PC-9 (cell line): ENCODE measurements at regions not wholly inside any gene's neighbourhood (a gene's known extent, or its start where the extent isn't known, plus 50 kb on each side); places are given as distances from the start of the nearest gene placed in this dataset.

Experiments
- BruUV-seq: library from RNA; stranded (reverse); fragments of 400-500 nt; replicated peaks from 2 replicates; lab custom pipeline; 2021; lab: Mats Ljungman, UMichigan
- CTCF ChIA-PET: fragments of 300-600 bp; sonication (Branson Sonifier 250); formaldehyde crosslinking; loops from one replicate; lab custom pipeline; 2022; ENCODE audit warnings: antibody characterized with exemption; lab: Charles Lee
- POLR2A ChIA-PET: fragments of 300-600 bp; sonication (Branson Sonifier 250); formaldehyde crosslinking; loops from one replicate; lab custom pipeline; 2022; ENCODE audit warnings: antibody characterized with exemption; ENCODE audit not compliant: unreplicated experiment; lab: Charles Lee
- DNase-seq, 2 experiments: peaks; one replicate each; pipeline versions ENCODE4 v3.0.0 to v3.0.0-alpha.2; 2015 to 2022; ENCODE audit warnings: mixed read lengths in 1 of 2
- H2AFZ ChIP-seq: fragments of 200-600 bp; sonication (generic); 2 replicates; pipeline ENCODE4 v1.8.1; 2017; ENCODE audit warnings: antibody characterized with exemption
- H3F3A ChIP-seq: fragments of 200-600 bp; sonication (generic); 2 replicates; pipeline ENCODE4 v1.8.1; 2017; ENCODE audit warnings: antibody characterized with exemption, mild to moderate bottlenecking, low read depth; ENCODE audit not compliant: insufficient read depth
- H3K27ac ChIP-seq: fragments of 200-600 bp; sonication (generic); 2 replicates; pipeline ENCODE4 v1.6.1; 2016; ENCODE audit warnings: mixed run types
- H3K27me3 ChIP-seq: fragments of 200-600 bp; sonication (generic); 2 replicates; pipeline ENCODE4 v1.6.1; 2016; ENCODE audit warnings: low read depth, mixed run types; ENCODE audit not compliant: insufficient read depth
- H3K36me3 ChIP-seq: fragments of 200-600 bp; sonication (generic); 2 replicates; pipeline ENCODE4 v1.6.1; 2016; ENCODE audit warnings: low read depth, mixed run types
- H3K4me1 ChIP-seq: fragments of 200-600 bp; sonication (generic); replicated peaks from 2 replicates; pipeline ENCODE4 v1.6.1; 2016; ENCODE audit warnings: mixed run types; ENCODE audit not compliant: insufficient read depth
- H3K4me2 ChIP-seq: fragments of 200-600 bp; sonication (generic); 2 replicates; pipeline ENCODE4 v1.6.1; 2017; ENCODE audit warnings: mixed run types
- H3K4me3 ChIP-seq: fragments of 200-600 bp; sonication (generic); 2 replicates; pipeline ENCODE4 v1.6.1; 2016; ENCODE audit warnings: mixed run types
- H3K79me2 ChIP-seq: fragments of 200-600 bp; sonication (generic); 2 replicates; pipeline ENCODE4 v1.6.1; 2017; ENCODE audit warnings: low read depth, mixed run types
- H3K9me2 ChIP-seq: fragments of 200-600 bp; sonication (generic); 2 replicates; pipeline ENCODE4 v1.8.1; 2017; ENCODE audit warnings: mild to moderate bottlenecking; ENCODE audit not compliant: insufficient read depth
- H3K9me3 ChIP-seq: fragments of 200-600 bp; sonication (generic); 2 replicates; pipeline ENCODE4 v1.8.1; 2016; ENCODE audit warnings: low read depth; ENCODE audit not compliant: insufficient read depth
- H4K20me1 ChIP-seq: fragments of 200-600 bp; sonication (generic); 2 replicates; pipeline ENCODE4 v1.8.1; 2017; ENCODE audit not compliant: insufficient read depth
- EZH2 ChIP-seq: fragments of 200-600 bp; sonication (generic); IDR thresholded peaks from 2 replicates; pipeline ENCODE4 v1.8.0; 2017; ENCODE audit warnings: antibody characterized with exemption, low read depth
- intact Hi-C: fragments of 100-400 bp; cut with micrococcal nuclease; formaldehyde crosslinking; loops from one replicate; pipeline ENCODE4 v1.10.0; 2022; ENCODE audit not compliant: unreplicated experiment
- TF ChIP-seq, protein P1 (sequence below): fragments of 200-600 bp; sonication (generic); conservative IDR thresholded peaks from 2 replicates; pipeline ENCODE4 v1.6.1; 2017; ENCODE audit warnings: mixed run types, antibody characterized with exemption, mild to moderate bottlenecking, moderate library complexity

DNA sequence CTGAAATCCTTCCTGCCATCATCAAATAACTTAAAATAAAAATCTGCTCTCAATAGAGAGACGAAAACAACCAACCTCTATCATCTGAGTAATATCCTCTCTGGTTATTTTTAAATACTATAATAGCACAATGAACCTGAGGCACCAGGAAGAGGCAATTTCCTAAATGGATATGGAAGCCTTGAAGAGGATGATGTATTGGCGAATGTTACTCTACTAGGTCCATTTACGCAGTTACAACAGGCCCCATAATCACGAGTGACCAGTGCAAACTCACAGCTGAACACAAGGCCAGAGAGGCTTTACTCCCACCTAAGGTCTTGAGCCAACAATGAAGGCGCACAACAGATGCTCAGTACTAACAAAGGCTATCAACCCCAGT, 678.8 kb upstream of the NR3C2 start:
- ChIA-PET POLR2A (no interaction called here), CTCF (no interaction called here)
- Histone ChIP-seq H3K27ac (no peak overlapping the region), H3K4me1 (no peaks in the 10 kb centered on the region), H3K4me3 (no peak overlapping the region), H3K4me2 (no peak overlapping the region), H3K36me3 (no peaks in the 10 kb centered on the region), H2AFZ (no peak overlapping the region), H3F3A (no peaks in the 10 kb centered on the region), H4K20me1 (no peaks in the 10 kb centered on the region), H3K9me2 (no peaks in the 10 kb centered on the region), H3K9me3 (no peaks in the 10 kb centered on the region), H3K79me2 (no peaks in the 10 kb centered on the region), H3K27me3 (no peaks in the 10 kb centered on the region)
- intact Hi-C loops = no loop called here
- BruUV-seq = no TSS peak
- TF ChIP-seq, protein P1, sequence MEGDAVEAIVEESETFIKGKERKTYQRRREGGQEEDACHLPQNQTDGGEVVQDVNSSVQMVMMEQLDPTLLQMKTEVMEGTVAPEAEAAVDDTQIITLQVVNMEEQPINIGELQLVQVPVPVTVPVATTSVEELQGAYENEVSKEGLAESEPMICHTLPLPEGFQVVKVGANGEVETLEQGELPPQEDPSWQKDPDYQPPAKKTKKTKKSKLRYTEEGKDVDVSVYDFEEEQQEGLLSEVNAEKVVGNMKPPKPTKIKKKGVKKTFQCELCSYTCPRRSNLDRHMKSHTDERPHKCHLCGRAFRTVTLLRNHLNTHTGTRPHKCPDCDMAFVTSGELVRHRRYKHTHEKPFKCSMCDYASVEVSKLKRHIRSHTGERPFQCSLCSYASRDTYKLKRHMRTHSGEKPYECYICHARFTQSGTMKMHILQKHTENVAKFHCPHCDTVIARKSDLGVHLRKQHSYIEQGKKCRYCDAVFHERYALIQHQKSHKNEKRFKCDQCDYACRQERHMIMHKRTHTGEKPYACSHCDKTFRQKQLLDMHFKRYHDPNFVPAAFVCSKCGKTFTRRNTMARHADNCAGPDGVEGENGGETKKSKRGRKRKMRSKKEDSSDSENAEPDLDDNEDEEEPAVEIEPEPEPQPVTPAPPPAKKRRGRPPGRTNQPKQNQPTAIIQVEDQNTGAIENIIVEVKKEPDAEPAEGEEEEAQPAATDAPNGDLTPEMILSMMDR = no peak
- no peak for TF ChIP-seq EZH2
- no peak for DNase-seq

- H2AFZ ChIP-seq = no peak overlapping the region
- BruUV-seq = no TSS peak
- H3F3A ChIP-seq = no peaks in the 10 kb centered on the region
- intact Hi-C loops = no loop called here
- H3K4me2 ChIP-seq = no peak overlapping the region
- no peak overlapping the region for H3K4me3 ChIP-seq
- DNase-seq = no peak
- TF ChIP-seq EZH2 = no peak
- TF ChIP-seq, protein P1 = no peak
- no peaks in the 10 kb centered on the region for H3K27me3 ChIP-seq
- ChIA-PET CTCF (no interaction called here), POLR2A (interaction anchor here (0.6 kb wide), 1 partner anchor 74 kb away, joined by 3 read pairs; no protein-coding TSS in a partner anchor)
- no peaks in the 10 kb centered on the region for H3K9me2 ChIP-seq
- H4K20me1 ChIP-seq = no peaks in the 10 kb centered on the region
- no peaks in the 10 kb centered on the region for H3K36me3 ChIP-seq
- no peak overlapping the region for H3K27ac ChIP-seq
- no peaks in the 10 kb centered on the region for H3K9me3 ChIP-seq
- no peaks in the 10 kb centered on the region for H3K79me2 ChIP-seq
- no peaks in the 10 kb centered on the region for H3K4me1 ChIP-seq
These were observed 678.3 kb upstream of the NR3C2 start for GRCh38 chr4:149120331-149121022.

GRCh38 chr4:149116806-149117205, 674.6 kb upstream of the NR3C2 start:
- POLR2A ChIA-PET = no interaction called here
- intact Hi-C loops = no loop called here
- no peaks in the 10 kb centered on the region for H3K36me3 ChIP-seq
- no peaks in the 10 kb centered on the region for H4K20me1 ChIP-seq
- no peak overlapping the region for H2AFZ ChIP-seq
- H3K79me2 ChIP-seq = no peaks in the 10 kb centered on the region
- TF ChIP-seq, protein P1 = no peak
- TF ChIP-seq EZH2 = no peak
- no peaks in the 10 kb centered on the region for H3F3A ChIP-seq
- no peak for DNase-seq
- H3K4me1 ChIP-seq = no peaks in the 10 kb centered on the region
- H3K9me3 ChIP-seq = no peaks in the 10 kb centered on the region
- CTCF ChIA-PET = no interaction called here
- no peaks in the 10 kb centered on the region for H3K27me3 ChIP-seq
- no peaks in the 10 kb centered on the region for H3K9me2 ChIP-seq
- no peak overlapping the region for H3K4me2 ChIP-seq
- H3K4me3 ChIP-seq = no peak overlapping the region
- no TSS peak for BruUV-seq
- no peak overlapping the region for H3K27ac ChIP-seq
